ENCODE measurements at regions not wholly inside any gene's neighbourhood (a gene's known extent, or its start where the extent isn't known, plus 50 kb on each side); places are given as distances from the start of the nearest gene placed in this dataset.

GRCh38 chr7:11946794-11947193, 114.8 kb upstream of the THSD7A start:
- H3K27ac ChIP-seq, result no peak overlapping the region
- H4K20me1 ChIP-seq, result no peaks in the 10 kb centered on the region
- no peak overlapping the region for H3K9ac ChIP-seq
- H3K9me3 ChIP-seq (replicated peaks in 1 of 11), result peaks cover 0 to 8% (median 0%) of the 10 kb centered on the region in 11 experiments; a peak in 2 of 22 replicates
- no peaks in the 10 kb centered on the region for H3K36me3 ChIP-seq
- H3K27me3 ChIP-seq, result no peaks in the 10 kb centered on the region
- 0 out of 20 replicates have a peak, but pooled peaks cover 0 to 3% (median 0%) of the 10 kb centered on the region in 10 experiments for H3K4me1 ChIP-seq
- no peak overlapping the region for H3K4me2 ChIP-seq
- TF ChIP-seq Cebpa-rat (IDR thresholded peaks at IDR 0.05), result no peak
- no peak overlapping the region for H3K4me3 ChIP-seq

GRCh38 chr7:11950281-11950680, 118.3 kb upstream of the THSD7A start:
- H3K9ac ChIP-seq, result no peak overlapping the region
- 0 out of 20 replicates have a peak, but pooled peaks cover 0 to 3% (median 0%) of the 10 kb centered on the region in 10 experiments for H3K4me1 ChIP-seq
- H3K4me3 ChIP-seq, result no peak overlapping the region
- no peaks in the 10 kb centered on the region for H3K27me3 ChIP-seq
- H4K20me1 ChIP-seq, result no peaks in the 10 kb centered on the region
- peaks cover 0 to 4% (median 0%) of the 10 kb centered on the region in 11 experiments; a peak in 2 of 22 replicates for H3K9me3 ChIP-seq (replicated peaks in 1 of 11)
- TF ChIP-seq Cebpa-rat (IDR thresholded peaks at IDR 0.05), result no peak
- H3K4me2 ChIP-seq, result no peak overlapping the region
- no peak overlapping the region for H3K27ac ChIP-seq
- H3K36me3 ChIP-seq, result no peaks in the 10 kb centered on the region

- Histone ChIP-seq H3K4me2 (no peak overlapping the region), H3K4me1 (0 out of 20 replicates have a peak, but pooled peaks cover 0 to 3% (median 0%) of the 10 kb centered on the region in 10 experiments), H3K36me3 (no peaks in the 10 kb centered on the region), H3K27ac (no peak overlapping the region), H4K20me1 (no peaks in the 10 kb centered on the region), H3K9me3 (replicated peaks in 1 of 11) (no peaks in the 10 kb centered on the region), H3K9ac (no peak overlapping the region), H3K27me3 (no peaks in the 10 kb centered on the region), H3K4me3 (no peak overlapping the region)
- TF ChIP-seq Cebpa-rat (IDR thresholded peaks at IDR 0.05), result no peak
These were observed 118.9 kb upstream of the THSD7A start for GRCh38 chr7:11950942-11951341.

- Histone ChIP-seq H3K4me1 (0 out of 20 replicates have a peak, but pooled peaks cover 0 to 3% (median 0%) of the 10 kb centered on the region in 10 experiments), H3K4me3 (no peak overlapping the region), H3K9me3 (replicated peaks in 1 of 11) (no peaks in the 10 kb centered on the region), H3K27me3 (no peaks in the 10 kb centered on the region), H3K36me3 (no peaks in the 10 kb centered on the region), H3K9ac (no peak overlapping the region), H4K20me1 (no peaks in the 10 kb centered on the region), H3K27ac (no peak overlapping the region), H3K4me2 (no peak overlapping the region)
- TF ChIP-seq Cebpa-rat (IDR thresholded peaks at IDR 0.05), result no peak
These were observed 119.9 kb upstream of the THSD7A start for GRCh38 chr7:11951909-11952308.

- no peak for TF ChIP-seq Cebpa-rat (IDR thresholded peaks at IDR 0.05)
- H4K20me1 ChIP-seq, result no peaks in the 10 kb centered on the region
- H3K9ac ChIP-seq, result no peak overlapping the region
- H3K9me3 ChIP-seq (replicated peaks in 1 of 11), result no peaks in the 10 kb centered on the region
- H3K4me1 ChIP-seq, result 0 out of 20 replicates have a peak, but pooled peaks cover 0 to 3% (median 0%) of the 10 kb centered on the region in 10 experiments
- no peaks in the 10 kb centered on the region for H3K27me3 ChIP-seq
- no peak overlapping the region for H3K27ac ChIP-seq
- no peak overlapping the region for H3K4me2 ChIP-seq
- H3K4me3 ChIP-seq, result no peak overlapping the region
- no peaks in the 10 kb centered on the region for H3K36me3 ChIP-seq
These were observed 121.0 kb upstream of the THSD7A start for GRCh38 chr7:11952972-11953371.

GRCh38 chr7:11956991-11957390, 125.0 kb upstream of the THSD7A start:
- no peak overlapping the region for H3K4me3 ChIP-seq
- H3K9me3 ChIP-seq (replicated peaks in 1 of 11), result no peaks in the 10 kb centered on the region
- no peaks in the 10 kb centered on the region for H3K27me3 ChIP-seq
- H3K36me3 ChIP-seq, result no peaks in the 10 kb centered on the region
- H3K9ac ChIP-seq, result no peak overlapping the region
- H3K4me1 ChIP-seq, result no peaks in the 10 kb centered on the region
- no peak overlapping the region for H3K4me2 ChIP-seq
- no peaks in the 10 kb centered on the region for H4K20me1 ChIP-seq
- no peak for TF ChIP-seq Cebpa-rat (IDR thresholded peaks at IDR 0.05)
- H3K27ac ChIP-seq, result no peak overlapping the region

GRCh38 chr7:11957956-11958355, 126.0 kb upstream of the THSD7A start:
- H3K36me3 ChIP-seq, result no peaks in the 10 kb centered on the region
- H3K4me1 ChIP-seq, result no peaks in the 10 kb centered on the region
- H3K4me3 ChIP-seq, result no peak overlapping the region
- H4K20me1 ChIP-seq, result no peaks in the 10 kb centered on the region
- no peak overlapping the region for H3K27ac ChIP-seq
- no peak overlapping the region for H3K9ac ChIP-seq
- no peak for TF ChIP-seq Cebpa-rat (IDR thresholded peaks at IDR 0.05)
- no peaks in the 10 kb centered on the region for H3K27me3 ChIP-seq
- no peaks in the 10 kb centered on the region for H3K9me3 ChIP-seq (replicated peaks in 1 of 11)
- no peak overlapping the region for H3K4me2 ChIP-seq

GRCh38 chr7:11959121-11959520, 127.1 kb upstream of the THSD7A start:
- no peak overlapping the region for H3K27ac ChIP-seq
- no peak overlapping the region for H3K9ac ChIP-seq
- no peaks in the 10 kb centered on the region for H3K27me3 ChIP-seq
- no peak overlapping the region for H3K4me2 ChIP-seq
- H3K4me3 ChIP-seq, result no peak overlapping the region
- H3K4me1 ChIP-seq, result no peaks in the 10 kb centered on the region
- no peaks in the 10 kb centered on the region for H3K9me3 ChIP-seq (replicated peaks in 1 of 11)
- no peaks in the 10 kb centered on the region for H4K20me1 ChIP-seq
- H3K36me3 ChIP-seq, result no peaks in the 10 kb centered on the region
- TF ChIP-seq Cebpa-rat (IDR thresholded peaks at IDR 0.05), result no peak

GRCh38 chr7:11960621-11961020, 128.6 kb upstream of the THSD7A start:
- no peaks in the 10 kb centered on the region for H3K36me3 ChIP-seq
- no peak overlapping the region for H3K27ac ChIP-seq
- TF ChIP-seq Cebpa-rat (IDR thresholded peaks at IDR 0.05), result no peak
- no peak overlapping the region for H3K4me2 ChIP-seq
- no peak overlapping the region for H3K9ac ChIP-seq
- H4K20me1 ChIP-seq, result no peaks in the 10 kb centered on the region
- H3K9me3 ChIP-seq (replicated peaks in 1 of 11), result no peaks in the 10 kb centered on the region
- H3K27me3 ChIP-seq, result no peaks in the 10 kb centered on the region
- no peaks in the 10 kb centered on the region for H3K4me1 ChIP-seq
- no peak overlapping the region for H3K4me3 ChIP-seq

- no peaks in the 10 kb centered on the region for H4K20me1 ChIP-seq
- no peak overlapping the region for H3K4me3 ChIP-seq
- H3K27ac ChIP-seq, result no peak overlapping the region
- no peak overlapping the region for H3K4me2 ChIP-seq
- H3K36me3 ChIP-seq, result no peaks in the 10 kb centered on the region
- no peak overlapping the region for H3K9ac ChIP-seq
- TF ChIP-seq Cebpa-rat (IDR thresholded peaks at IDR 0.05), result no peak
- no peaks in the 10 kb centered on the region for H3K9me3 ChIP-seq (replicated peaks in 1 of 11)
- H3K27me3 ChIP-seq, result no peaks in the 10 kb centered on the region
- no peaks in the 10 kb centered on the region for H3K4me1 ChIP-seq
These were observed 137.6 kb upstream of the THSD7A start for GRCh38 chr7:11969643-11970042.

Data from BLaER1 treated with 17β-estradiol and CSF1 and Interleukin-3, amounts not matched to agents 10 nM and 100 nM (cell line).